Upper lobe of left lung (tissue), 6 donors: ENCODE measurements at regions not wholly inside any gene's neighbourhood (a gene's known extent, or its start where the extent isn't known, plus 50 kb on each side); places are given as distances from the start of the nearest gene placed in this dataset.
"Not testable (repeated sequence)": the region's sequence is repeated elsewhere in the genome, so short reads cannot be mapped to it uniquely, and the experiment has no call there.

Experiments
- ATAC-seq, 2 donors: fragments of 200-7000 bp; cut with Tn5 transposase; one replicate each; pipeline ENCODE4 v1.9.1; 2022; ENCODE audit warnings: mild to moderate bottlenecking in 2 of 2, moderate library complexity in 2 of 2; ENCODE audit not compliant: low FRiP score in 2 of 2
- DNase-seq, 2 donors: peaks; one replicate each; pipeline ENCODE4 v3.0.0-alpha.2; 2019 to 2020
- H3K27ac ChIP-seq, 4 donors: fragments of 200-600 bp; sonication (generic); one replicate each; pipeline ENCODE4 v1.5.1; 2016 to 2019
- H3K27me3 ChIP-seq, 4 donors: fragments of 200-600 bp; sonication (generic); one replicate each; pipeline ENCODE4 v1.5.1; 2017 to 2019
- H3K36me3 ChIP-seq, 4 donors: fragments of 200-600 bp; sonication (generic); one replicate each; pipeline ENCODE4 v1.5.1; 2016 to 2019
- H3K4me1 ChIP-seq, 4 donors: fragments of 200-600 bp; sonication (generic); one replicate each; pipeline ENCODE4 v1.5.1; 2018 to 2019
- H3K4me3 ChIP-seq, 4 donors: fragments of 200-600 bp; sonication (generic); one replicate each; pipeline ENCODE4 v1.5.1; 2017 to 2019; ENCODE audit warnings: mild to moderate bottlenecking in 2 of 4, moderate library complexity in 1 of 4
- H3K9me3 ChIP-seq, 4 donors: fragments of 200-600 bp; sonication (generic); one replicate each; pipeline ENCODE4 v1.5.1; 2018 to 2019
- EP300 ChIP-seq, 4 donors: sonication (generic); formaldehyde crosslinking; IDR thresholded peaks; one replicate each; pipeline ENCODE4 v1.5.1; 2017; ENCODE audit warnings: antibody characterized with exemption in 4 of 4, control low read depth in 2 of 4
- POLR2A ChIP-seq, 4 donors: fragments of 450-650 bp; IDR thresholded peaks; one replicate each; pipeline ENCODE4 v1.5.1; 2016 to 2017; ENCODE audit warnings: antibody characterized with exemption in 4 of 4, mild to moderate bottlenecking in 2 of 4
- POLR2AphosphoS5 ChIP-seq, 2 donors: sonication (generic); formaldehyde crosslinking; IDR thresholded peaks; one replicate each; pipeline ENCODE4 v1.5.1; 2017; ENCODE audit warnings: antibody characterized with exemption in 2 of 2
- WGBS, 2 donors: methylation state at CpG; one replicate each; pipeline ENCODE4 v1.1.5; 2017 to 2018; 5-methylcytosine and 5-hydroxymethylcytosine counted together
- TF ChIP-seq, protein P1 (sequence below), 6 experiments: fragments of 450-650 bp in 4 of 6; fragments of 200-600 bp in 2 of 6; sonication (generic) in 2 of 6; IDR thresholded peaks; one replicate each; pipeline ENCODE4 v1.5.1; 2016 to 2019; ENCODE audit warnings: antibody characterized with exemption in 6 of 6
- donor health status: DM: no; HTN: no; CAD: no; lungs with moderate emphysema.
- donor health status: DM: no; HTN: yes; CAD: no; lungs with severe emphysema.

DNA sequence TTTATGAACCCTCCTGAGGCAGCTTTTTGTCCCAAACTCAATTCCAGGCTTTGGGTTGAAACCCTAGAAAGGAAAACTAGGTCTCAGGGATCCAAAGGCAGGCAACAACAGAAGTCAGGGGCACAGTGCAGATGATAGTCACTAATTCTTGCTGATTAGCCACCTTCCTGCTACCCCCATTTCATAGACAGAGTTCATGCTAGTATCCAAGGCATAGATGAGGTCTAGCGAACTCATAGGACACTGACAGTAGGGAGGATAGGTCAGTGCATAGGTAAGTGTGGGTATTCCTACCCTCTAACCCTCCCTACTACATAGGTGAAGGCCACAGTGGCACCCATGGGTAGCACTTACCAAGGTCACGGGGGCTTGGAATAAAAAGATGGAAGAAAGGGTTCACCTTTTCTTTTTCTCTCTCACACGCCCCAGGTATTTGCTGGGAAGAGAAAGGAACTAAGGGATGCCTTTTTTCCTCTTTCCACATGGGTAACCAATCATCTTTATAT is 86.2 kb downstream of the SLC25A46 start:
- Histone ChIP-seq H3K27me3 (no peaks in the 10 kb centered on the region), H3K27ac (no peak overlapping the region), H3K4me3 (no peak overlapping the region), H3K4me1 (no peaks in the 10 kb centered on the region), H3K36me3 (no peaks in the 10 kb centered on the region), H3K9me3 (peaks cover 13 to 21% (median 15%) of the 10 kb centered on the region in 4 donors)
- TF ChIP-seq, protein P1, sequence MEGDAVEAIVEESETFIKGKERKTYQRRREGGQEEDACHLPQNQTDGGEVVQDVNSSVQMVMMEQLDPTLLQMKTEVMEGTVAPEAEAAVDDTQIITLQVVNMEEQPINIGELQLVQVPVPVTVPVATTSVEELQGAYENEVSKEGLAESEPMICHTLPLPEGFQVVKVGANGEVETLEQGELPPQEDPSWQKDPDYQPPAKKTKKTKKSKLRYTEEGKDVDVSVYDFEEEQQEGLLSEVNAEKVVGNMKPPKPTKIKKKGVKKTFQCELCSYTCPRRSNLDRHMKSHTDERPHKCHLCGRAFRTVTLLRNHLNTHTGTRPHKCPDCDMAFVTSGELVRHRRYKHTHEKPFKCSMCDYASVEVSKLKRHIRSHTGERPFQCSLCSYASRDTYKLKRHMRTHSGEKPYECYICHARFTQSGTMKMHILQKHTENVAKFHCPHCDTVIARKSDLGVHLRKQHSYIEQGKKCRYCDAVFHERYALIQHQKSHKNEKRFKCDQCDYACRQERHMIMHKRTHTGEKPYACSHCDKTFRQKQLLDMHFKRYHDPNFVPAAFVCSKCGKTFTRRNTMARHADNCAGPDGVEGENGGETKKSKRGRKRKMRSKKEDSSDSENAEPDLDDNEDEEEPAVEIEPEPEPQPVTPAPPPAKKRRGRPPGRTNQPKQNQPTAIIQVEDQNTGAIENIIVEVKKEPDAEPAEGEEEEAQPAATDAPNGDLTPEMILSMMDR (IDR thresholded peaks at IDR 0.05), result no peak
- TF ChIP-seq POLR2A (IDR thresholded peaks at IDR 0.05), result no peak
- no peak for TF ChIP-seq POLR2AphosphoS5 (IDR thresholded peaks at IDR 0.05)
- TF ChIP-seq EP300 (IDR thresholded peaks at IDR 0.05), result no peak
- 74 to 83% methylated on average over 3 of the region's 3 CpGs for WGBS, 2 donors
- ATAC-seq (no peak), DNase-seq (no peak)

DNA sequence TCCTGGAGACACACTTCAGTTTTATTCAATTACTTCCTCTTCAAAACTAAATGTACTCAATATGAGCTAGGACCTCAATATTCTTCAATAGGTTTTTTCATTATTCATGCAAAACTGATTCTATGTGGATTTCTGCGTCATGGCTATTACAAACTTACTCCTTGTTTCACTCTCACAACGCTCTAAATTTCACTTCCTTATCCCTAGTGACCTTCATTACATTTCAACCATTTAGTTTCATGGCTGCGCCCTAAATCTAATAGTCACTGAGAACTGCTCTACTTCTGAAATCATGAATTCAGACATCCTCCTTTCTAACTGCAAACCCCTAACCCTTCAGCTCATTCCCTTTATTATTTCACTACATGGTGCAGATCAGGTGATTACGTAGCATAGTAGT is 93.9 kb downstream of the SLC25A46 start:
- Histone ChIP-seq H3K4me1 (no peaks in the 10 kb centered on the region), H3K9me3 (peaks cover 0 to 5% (median 3%) of the 10 kb centered on the region in 4 donors), H3K36me3 (no peaks in the 10 kb centered on the region), H3K27me3 (no peaks in the 10 kb centered on the region), H3K4me3 (no peak overlapping the region), H3K27ac (no peak overlapping the region)
- DNase-seq, result no peak
- no peak for ATAC-seq
- 83 to 89% methylated on average over 4 of the region's 4 CpGs for WGBS, 2 donors
- TF ChIP-seq POLR2A (IDR thresholded peaks at IDR 0.05), result no peak
- no peak for TF ChIP-seq POLR2AphosphoS5 (IDR thresholded peaks at IDR 0.05)

DNA sequence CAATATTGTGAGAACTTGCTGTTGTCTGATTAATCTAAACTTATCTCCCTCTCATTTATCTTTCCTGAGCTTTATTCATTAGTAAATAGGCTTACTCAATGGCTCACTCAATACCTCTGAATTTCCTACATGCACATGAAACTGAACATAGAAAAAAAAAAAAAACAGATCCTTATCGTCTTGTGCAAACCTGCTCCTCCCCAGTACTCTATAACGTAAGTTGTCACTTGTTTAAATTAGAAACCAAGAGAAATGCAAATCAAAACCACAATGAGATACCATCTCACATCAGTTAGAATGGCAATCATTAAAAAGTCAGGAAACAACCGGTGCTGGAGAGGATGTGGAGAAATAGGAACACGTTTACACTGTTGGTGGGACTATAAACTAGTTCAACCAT is 96.1 kb downstream of the SLC25A46 start:
- not testable (repeated sequence) for ATAC-seq, H3K4me1 ChIP-seq

DNA sequence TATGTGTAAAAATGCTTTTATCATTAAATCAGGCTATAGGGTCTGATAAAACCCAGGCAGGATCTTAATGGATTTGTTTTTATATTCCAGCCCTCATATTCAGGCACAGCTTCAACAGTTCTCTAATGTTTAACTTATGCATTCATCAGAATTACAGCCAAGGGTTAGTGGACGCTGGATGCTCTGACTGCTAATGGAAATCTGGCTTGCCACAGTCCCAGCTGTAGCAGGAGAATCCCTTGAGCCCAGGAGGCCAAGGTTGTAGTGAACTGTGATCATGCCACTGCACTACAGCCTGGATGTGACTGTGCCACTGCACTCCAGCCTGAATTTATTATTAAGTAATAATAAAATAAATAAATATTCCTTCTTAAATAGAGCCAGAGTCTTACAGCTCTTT is 98.0 kb downstream of the SLC25A46 start:
- TF ChIP-seq POLR2A (IDR thresholded peaks at IDR 0.05), result no peak
- TF ChIP-seq, protein P1 (IDR thresholded peaks at IDR 0.05), result no peak
- no peak for TF ChIP-seq POLR2AphosphoS5 (IDR thresholded peaks at IDR 0.05)
- TF ChIP-seq EP300 (IDR thresholded peaks at IDR 0.05), result no peak
- Histone ChIP-seq H3K36me3 (no peaks in the 10 kb centered on the region), H3K4me3 (no peak overlapping the region), H3K9me3 (no peaks in the 10 kb centered on the region), H3K27me3 (no peaks in the 10 kb centered on the region), H3K27ac (no peak overlapping the region), H3K4me1 (no peaks in the 10 kb centered on the region)
- DNase-seq (no peak), ATAC-seq (no peak)
- 50 to 63% methylated on average over 1 of the region's 1 CpG for WGBS, 2 donors

More for the DNA sequence above, 96.1 kb downstream of the SLC25A46 start:
- not testable (repeated sequence) for H3K9me3 ChIP-seq, H3K27me3 ChIP-seq, DNase-seq, H3K27ac ChIP-seq, H3K36me3 ChIP-seq, H3K4me3 ChIP-seq
- 45 to 57% methylated on average over 4 of the region's 4 CpGs for WGBS, 2 donors

DNA sequence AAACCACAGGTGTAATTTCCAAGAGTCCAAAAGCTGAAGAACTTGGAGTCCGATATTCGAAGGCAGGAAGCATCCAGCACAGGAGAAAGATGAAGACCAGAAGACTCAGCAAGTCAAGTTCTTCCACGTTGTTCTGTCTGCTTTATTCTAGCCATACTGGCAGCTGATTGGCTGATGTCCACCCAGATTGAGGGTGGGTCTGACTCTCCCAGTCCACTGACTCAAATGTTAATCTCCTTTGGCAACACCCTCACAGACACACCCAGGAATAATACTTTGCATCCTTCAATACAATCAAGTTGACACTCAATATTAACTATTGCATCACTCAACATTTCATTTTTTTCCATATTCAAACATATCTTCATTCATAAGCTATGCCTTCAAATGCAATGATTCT is 99.5 kb downstream of the SLC25A46 start:
- not testable (repeated sequence) for H3K4me1 ChIP-seq, H3K27me3 ChIP-seq, H3K9me3 ChIP-seq, ATAC-seq, H3K36me3 ChIP-seq, H3K27ac ChIP-seq, DNase-seq, H3K4me3 ChIP-seq
- 56 to 71% methylated on average over 3 of the region's 3 CpGs for WGBS, 2 donors

DNA sequence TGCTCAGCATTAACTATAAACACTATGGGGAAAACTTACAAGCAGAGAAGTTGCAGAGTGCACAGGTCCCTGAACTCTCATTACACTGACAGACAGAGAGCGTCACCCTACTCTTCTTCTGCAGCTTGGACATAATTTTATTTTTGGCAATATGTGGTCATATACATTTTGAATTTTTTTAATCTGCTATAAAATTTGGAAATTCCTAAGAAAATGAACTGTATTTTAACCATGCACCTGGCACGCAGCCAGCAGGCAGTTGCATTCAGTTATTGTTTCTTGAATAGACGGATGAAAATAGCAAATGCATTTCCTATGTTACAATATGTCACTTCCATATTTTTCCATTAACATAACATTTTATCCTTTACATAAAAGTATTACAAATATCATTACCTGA is 100.2 kb downstream of the SLC25A46 start:
- Histone ChIP-seq H3K36me3 (no peaks in the 10 kb centered on the region), H3K4me3 (no peak overlapping the region), H3K4me1 (no peaks in the 10 kb centered on the region), H3K27ac (no peak overlapping the region), H3K9me3 (no peaks in the 10 kb centered on the region), H3K27me3 (no peaks in the 10 kb centered on the region)
- ATAC-seq (no peak), DNase-seq (no peak)
- WGBS, 2 donors, result 66 to 72% methylated on average over 3 of the region's 3 CpGs
- TF ChIP-seq EP300 (IDR thresholded peaks at IDR 0.05), result no peak
- no peak for TF ChIP-seq POLR2AphosphoS5 (IDR thresholded peaks at IDR 0.05)
- no peak for TF ChIP-seq POLR2A (IDR thresholded peaks at IDR 0.05)
- TF ChIP-seq, protein P1 (IDR thresholded peaks at IDR 0.05), result no peak
